ENCODE measurements at regions not wholly inside any gene's neighbourhood (a gene's known extent, or its start where the extent isn't known, plus 50 kb on each side); places are given as distances from the start of the nearest gene placed in this dataset.

DNA sequence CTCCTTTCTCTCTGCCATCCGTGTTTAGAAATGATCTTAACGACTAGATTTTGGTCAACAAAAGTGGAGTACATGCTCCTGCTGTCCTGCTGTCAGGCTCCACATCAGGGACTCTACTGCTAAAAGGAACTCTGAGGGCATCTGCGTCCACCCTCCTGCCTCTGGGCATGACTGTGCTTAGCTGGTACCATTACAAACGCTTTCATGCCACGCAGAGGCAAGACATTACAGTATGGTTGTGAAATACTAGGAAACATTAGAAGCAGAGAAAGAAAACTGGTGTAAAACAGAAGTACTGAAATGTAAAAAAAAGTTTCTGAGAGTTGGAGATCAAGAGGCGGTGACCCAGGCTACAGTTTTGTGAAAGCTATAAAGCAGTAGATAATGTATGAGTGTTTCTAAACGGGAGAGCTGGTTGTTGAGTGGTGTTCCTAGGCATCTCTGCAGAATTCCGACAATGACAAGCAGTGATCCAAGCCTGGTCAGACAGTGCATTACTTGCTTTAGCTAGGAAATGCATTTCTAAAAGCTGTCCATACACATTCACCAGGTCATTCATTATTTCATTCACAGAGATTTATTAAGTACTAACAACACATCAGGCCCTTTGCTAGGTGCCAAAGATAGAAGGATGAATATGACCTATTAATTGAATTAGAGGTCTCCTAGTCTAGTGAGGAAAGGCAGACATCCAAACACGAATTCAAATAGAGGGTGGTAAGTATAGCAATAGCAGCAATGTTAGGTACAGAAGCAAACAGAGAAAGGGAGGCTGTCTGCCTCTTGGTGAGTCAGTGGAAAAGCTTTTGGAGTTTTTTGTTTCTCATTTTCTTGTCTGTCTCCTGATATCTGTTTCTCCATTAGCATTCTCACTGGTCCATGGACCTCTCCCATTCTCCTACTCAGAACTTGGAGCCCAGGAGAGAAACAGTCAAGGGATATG is 401.9 kb downstream of the LMO4 start:
- TF ChIP-seq EZH2 (IDR thresholded peaks at IDR 0.05; ENCODE audit: borderline replicate concordance, low read length): no peak
- TF ChIP-seq, protein P1, sequence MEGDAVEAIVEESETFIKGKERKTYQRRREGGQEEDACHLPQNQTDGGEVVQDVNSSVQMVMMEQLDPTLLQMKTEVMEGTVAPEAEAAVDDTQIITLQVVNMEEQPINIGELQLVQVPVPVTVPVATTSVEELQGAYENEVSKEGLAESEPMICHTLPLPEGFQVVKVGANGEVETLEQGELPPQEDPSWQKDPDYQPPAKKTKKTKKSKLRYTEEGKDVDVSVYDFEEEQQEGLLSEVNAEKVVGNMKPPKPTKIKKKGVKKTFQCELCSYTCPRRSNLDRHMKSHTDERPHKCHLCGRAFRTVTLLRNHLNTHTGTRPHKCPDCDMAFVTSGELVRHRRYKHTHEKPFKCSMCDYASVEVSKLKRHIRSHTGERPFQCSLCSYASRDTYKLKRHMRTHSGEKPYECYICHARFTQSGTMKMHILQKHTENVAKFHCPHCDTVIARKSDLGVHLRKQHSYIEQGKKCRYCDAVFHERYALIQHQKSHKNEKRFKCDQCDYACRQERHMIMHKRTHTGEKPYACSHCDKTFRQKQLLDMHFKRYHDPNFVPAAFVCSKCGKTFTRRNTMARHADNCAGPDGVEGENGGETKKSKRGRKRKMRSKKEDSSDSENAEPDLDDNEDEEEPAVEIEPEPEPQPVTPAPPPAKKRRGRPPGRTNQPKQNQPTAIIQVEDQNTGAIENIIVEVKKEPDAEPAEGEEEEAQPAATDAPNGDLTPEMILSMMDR (conservative IDR thresholded peaks at IDR 0.05 in 1 of 2, IDR thresholded peaks at IDR 0.05 in 1 of 2; ENCODE audit: extremely low read depth in 1 of 2, insufficient read depth in 1 of 2, low read depth in 1 of 2, low read length in 2 of 2): no peak
